OCI-LY7 (cell line): ENCODE measurements at regions not wholly inside any gene's neighbourhood (a gene's known extent, or its start where the extent isn't known, plus 50 kb on each side); places are given as distances from the start of the nearest gene placed in this dataset.

Source experiments
- BruUV-seq: library from RNA; stranded (reverse); fragments of 400-500 nt; replicated peaks from 2 replicates; lab custom pipeline; 2021; lab: Mats Ljungman, UMichigan
- CTCF ChIA-PET: fragments of 300-600 bp; sonication (Branson Sonifier 250); formaldehyde crosslinking; loops from one replicate; lab custom pipeline; 2022; ENCODE audit warnings: antibody characterized with exemption; ENCODE audit not compliant: unreplicated experiment; lab: Charles Lee
- POLR2A ChIA-PET: fragments of 300-600 bp; sonication (Branson Sonifier 250); formaldehyde crosslinking; loops from one replicate; lab custom pipeline; 2022; ENCODE audit warnings: antibody characterized with exemption; lab: Charles Lee
- DNase-seq: peaks from one replicate; pipeline ENCODE4 v3.0.0-alpha.2; 2015; ENCODE audit warnings: low spot score
- H2AFZ ChIP-seq: fragments of 200-600 bp; sonication (generic), shearing (Covaris generic); 2 replicates; pipeline ENCODE4 v1.6.1; 2014; ENCODE audit warnings: mild to moderate bottlenecking, antibody characterized with exemption, low read length, moderate library complexity
- H3K27ac ChIP-seq: fragments of 200-600 bp; sonication (generic); 2 replicates; pipeline ENCODE4 v1.5.1; 2014; ENCODE audit warnings: mixed run types, low read depth, mild to moderate bottlenecking, moderate library complexity, low read length, inconsistent platforms; ENCODE audit not compliant: poor library complexity, severe bottlenecking
- H3K36me3 ChIP-seq: fragments of 200-600 bp; sonication (generic); 2 replicates; pipeline ENCODE4 v1.6.1; 2014; ENCODE audit warnings: mild to moderate bottlenecking, antibody characterized with exemption, low read length, moderate library complexity, mixed read lengths; ENCODE audit not compliant: insufficient read depth
- H3K4me1 ChIP-seq: fragments of 200-600 bp; sonication (generic); 2 replicates; pipeline ENCODE4 v1.5.1; 2014; ENCODE audit warnings: mild to moderate bottlenecking, low read length; ENCODE audit not compliant: insufficient read depth, poor library complexity, severe bottlenecking
- H3K4me2 ChIP-seq: fragments of 200-600 bp; sonication (generic); 2 replicates; pipeline ENCODE4 v1.6.1; 2014; ENCODE audit warnings: mild to moderate bottlenecking, low read length
- H3K4me3 ChIP-seq: fragments of 200-600 bp; sonication (generic); 2 replicates; pipeline ENCODE4 v1.5.1; 2014; ENCODE audit warnings: mild to moderate bottlenecking, low read depth, low read length; ENCODE audit not compliant: poor library complexity, severe bottlenecking
- H3K79me2 ChIP-seq: fragments of 200-600 bp; sonication (generic); 2 replicates; pipeline ENCODE4 v1.6.1; 2016; ENCODE audit warnings: low read depth, mild to moderate bottlenecking, low read length, moderate library complexity, mixed read lengths; ENCODE audit not compliant: insufficient read depth
- H3K9me2 ChIP-seq: fragments of 200-600 bp; sonication (generic); 2 replicates; pipeline ENCODE4 v1.6.1; 2016; ENCODE audit warnings: mild to moderate bottlenecking, low read length, mixed read lengths; ENCODE audit not compliant: insufficient read depth
- H3K9me3 ChIP-seq: fragments of 200-600 bp; sonication (generic); 2 replicates; pipeline ENCODE4 v1.6.1; 2014; ENCODE audit warnings: mild to moderate bottlenecking, mixed run types, low read length, mixed read lengths
- H4K20me1 ChIP-seq: fragments of 200-600 bp; sonication (generic); 2 replicates; pipeline ENCODE4 v1.6.1; 2014; ENCODE audit warnings: mild to moderate bottlenecking, antibody characterized with exemption, low read length, moderate library complexity, mixed read lengths; ENCODE audit not compliant: insufficient read depth
- EZH2phosphoT487 ChIP-seq: fragments of 200-600 bp; sonication (generic); IDR thresholded peaks from 2 replicates; pipeline ENCODE4 v1.6.1; 2018; ENCODE audit warnings: low read depth, borderline replicate concordance, mild to moderate bottlenecking, mixed run types, antibody characterized with exemption, low read length, moderate library complexity, mixed read lengths
- intact Hi-C: fragments of 100-400 bp; cut with micrococcal nuclease; formaldehyde crosslinking; loops from one replicate; pipeline ENCODE4 v1.10.0; 2022; ENCODE audit not compliant: unreplicated experiment
- TF ChIP-seq, protein P1 (sequence below): fragments of 200-600 bp; sonication (generic); conservative IDR thresholded peaks from 2 replicates; pipeline ENCODE4 v1.5.1; 2014; ENCODE audit warnings: mild to moderate bottlenecking, antibody characterized with exemption, low read length, moderate library complexity, mixed read lengths

DNA sequence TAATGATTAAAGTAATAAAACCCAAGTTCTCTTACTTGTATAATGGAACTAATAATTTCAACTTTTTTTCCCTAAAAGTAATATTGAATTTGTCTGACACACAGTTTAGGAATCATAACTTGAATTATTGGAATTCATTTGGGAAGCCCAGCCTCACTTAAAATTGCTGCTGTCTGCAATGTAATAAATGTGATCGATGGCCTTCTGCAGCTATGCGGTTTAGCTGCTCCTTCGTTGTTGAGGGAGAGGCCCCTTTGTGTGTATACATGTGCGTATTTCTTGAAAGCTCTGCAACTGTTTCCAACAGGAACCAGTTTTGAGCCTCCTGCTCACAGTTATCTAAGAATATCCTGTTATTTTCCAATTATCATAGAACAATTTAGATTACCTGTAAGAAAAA lies 152.5 kb downstream of the AKR1D1 start:
- no peak overlapping the region for H2AFZ ChIP-seq
- intact Hi-C loops = no loop called here
- ChIA-PET POLR2A (no interaction called here), CTCF (no interaction called here)
- no peak overlapping the region for H3K4me3 ChIP-seq
- H3K9me2 ChIP-seq = no peaks in the 10 kb centered on the region
- H3K79me2 ChIP-seq = no peaks in the 10 kb centered on the region
- no peaks in the 10 kb centered on the region for H3K4me1 ChIP-seq
- BruUV-seq = no TSS peak
- H3K27ac ChIP-seq = no peak overlapping the region
- H4K20me1 ChIP-seq = no peaks in the 10 kb centered on the region
- H3K9me3 ChIP-seq = no peaks in the 10 kb centered on the region
- H3K4me2 ChIP-seq = no peak overlapping the region
- no peak for DNase-seq
- H3K36me3 ChIP-seq = no peaks in the 10 kb centered on the region
- TF ChIP-seq, protein P1, sequence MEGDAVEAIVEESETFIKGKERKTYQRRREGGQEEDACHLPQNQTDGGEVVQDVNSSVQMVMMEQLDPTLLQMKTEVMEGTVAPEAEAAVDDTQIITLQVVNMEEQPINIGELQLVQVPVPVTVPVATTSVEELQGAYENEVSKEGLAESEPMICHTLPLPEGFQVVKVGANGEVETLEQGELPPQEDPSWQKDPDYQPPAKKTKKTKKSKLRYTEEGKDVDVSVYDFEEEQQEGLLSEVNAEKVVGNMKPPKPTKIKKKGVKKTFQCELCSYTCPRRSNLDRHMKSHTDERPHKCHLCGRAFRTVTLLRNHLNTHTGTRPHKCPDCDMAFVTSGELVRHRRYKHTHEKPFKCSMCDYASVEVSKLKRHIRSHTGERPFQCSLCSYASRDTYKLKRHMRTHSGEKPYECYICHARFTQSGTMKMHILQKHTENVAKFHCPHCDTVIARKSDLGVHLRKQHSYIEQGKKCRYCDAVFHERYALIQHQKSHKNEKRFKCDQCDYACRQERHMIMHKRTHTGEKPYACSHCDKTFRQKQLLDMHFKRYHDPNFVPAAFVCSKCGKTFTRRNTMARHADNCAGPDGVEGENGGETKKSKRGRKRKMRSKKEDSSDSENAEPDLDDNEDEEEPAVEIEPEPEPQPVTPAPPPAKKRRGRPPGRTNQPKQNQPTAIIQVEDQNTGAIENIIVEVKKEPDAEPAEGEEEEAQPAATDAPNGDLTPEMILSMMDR = no peak
- no peak for TF ChIP-seq EZH2phosphoT487

- BruUV-seq = no TSS peak
- no peak for DNase-seq
- Histone ChIP-seq H3K4me1 (no peaks in the 10 kb centered on the region), H3K27ac (no peak overlapping the region), H3K36me3 (no peaks in the 10 kb centered on the region), H3K9me3 (no peaks in the 10 kb centered on the region), H3K4me3 (no peak overlapping the region), H3K9me2 (no peaks in the 10 kb centered on the region), H4K20me1 (no peaks in the 10 kb centered on the region), H2AFZ (no peak overlapping the region), H3K4me2 (no peak overlapping the region), H3K79me2 (no peaks in the 10 kb centered on the region)
- intact Hi-C loops = no loop called here
- TF ChIP-seq EZH2phosphoT487 = no peak
- TF ChIP-seq, protein P1 = no peak
- CTCF ChIA-PET = no interaction called here
- POLR2A ChIA-PET = interaction anchor here (0.6 kb wide), 1 partner anchor 692 kb away, joined by 3 read pairs; no protein-coding TSS in a partner anchor
Observed at GRCh38 chr7:138233189-138233588, 156.9 kb downstream of the AKR1D1 start.

- H3K4me2 ChIP-seq = no peak overlapping the region
- H4K20me1 ChIP-seq = no peaks in the 10 kb centered on the region
- no peak overlapping the region for H3K27ac ChIP-seq
- BruUV-seq = no TSS peak
- H3K9me3 ChIP-seq = no peaks in the 10 kb centered on the region
- H2AFZ ChIP-seq = no peak overlapping the region
- no peaks in the 10 kb centered on the region for H3K4me1 ChIP-seq
- H3K4me3 ChIP-seq = no peak overlapping the region
- CTCF ChIA-PET = no interaction called here
- POLR2A ChIA-PET = no interaction called here
- no peaks in the 10 kb centered on the region for H3K36me3 ChIP-seq
- TF ChIP-seq EZH2phosphoT487 = no peak
- TF ChIP-seq, protein P1 = no peak
- H3K79me2 ChIP-seq = no peaks in the 10 kb centered on the region
- no peak for DNase-seq
- intact Hi-C loops = no loop called here
- no peaks in the 10 kb centered on the region for H3K9me2 ChIP-seq
Observed at GRCh38 chr7:138235207-138235606, 158.9 kb downstream of the AKR1D1 start.
